Uterus (tissue), 2 donors: ENCODE measurements at regions not wholly inside any gene's neighbourhood (a gene's known extent, or its start where the extent isn't known, plus 50 kb on each side); places are given as distances from the start of the nearest gene placed in this dataset.

Experiments used
- POLR2A ChIP-seq, 2 donors: fragments of 450-650 bp; IDR thresholded peaks; one replicate each; pipeline ENCODE4 v1.6.1; 2016; ENCODE audit warnings: antibody characterized with exemption in 2 of 2, mild to moderate bottlenecking in 1 of 2, moderate library complexity in 1 of 2
- TF ChIP-seq, protein P1 (sequence below), 4 experiments: fragments of 200-600 bp in 2 of 4; fragments of 450-650 bp in 2 of 4; sonication (generic) in 2 of 4; IDR thresholded peaks; one replicate each; pipeline ENCODE4 v1.5.1; 2016 to 2019; ENCODE audit warnings: antibody characterized with exemption in 4 of 4, mild to moderate bottlenecking in 2 of 4, moderate library complexity in 1 of 4

DNA sequence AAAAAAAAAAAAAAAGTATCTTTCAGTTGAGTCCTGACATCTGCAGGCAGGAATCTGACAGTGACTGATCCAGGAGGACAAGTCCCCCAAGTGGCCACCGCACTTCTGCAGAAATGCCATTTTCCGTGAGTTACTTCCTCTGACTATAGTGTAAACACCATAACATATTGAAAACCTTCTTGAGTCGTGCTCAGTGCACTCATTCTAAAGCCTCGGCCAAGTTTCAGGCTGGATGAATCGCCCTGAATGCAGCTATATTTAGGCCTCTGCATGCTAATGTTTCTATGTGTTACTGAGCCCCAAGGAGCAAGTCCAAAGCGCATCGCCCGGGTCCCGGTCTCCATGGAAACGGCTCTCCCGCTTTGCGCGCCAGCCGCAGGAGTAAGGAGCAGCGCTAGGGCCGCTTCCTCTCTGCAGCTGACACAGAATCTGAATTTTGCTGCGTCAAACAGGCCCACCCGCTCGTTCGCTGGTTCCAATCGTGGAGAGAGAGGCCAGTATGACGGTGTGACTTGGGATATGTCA, 335.4 kb downstream of the MSX2 start:
- TF ChIP-seq, protein P1, sequence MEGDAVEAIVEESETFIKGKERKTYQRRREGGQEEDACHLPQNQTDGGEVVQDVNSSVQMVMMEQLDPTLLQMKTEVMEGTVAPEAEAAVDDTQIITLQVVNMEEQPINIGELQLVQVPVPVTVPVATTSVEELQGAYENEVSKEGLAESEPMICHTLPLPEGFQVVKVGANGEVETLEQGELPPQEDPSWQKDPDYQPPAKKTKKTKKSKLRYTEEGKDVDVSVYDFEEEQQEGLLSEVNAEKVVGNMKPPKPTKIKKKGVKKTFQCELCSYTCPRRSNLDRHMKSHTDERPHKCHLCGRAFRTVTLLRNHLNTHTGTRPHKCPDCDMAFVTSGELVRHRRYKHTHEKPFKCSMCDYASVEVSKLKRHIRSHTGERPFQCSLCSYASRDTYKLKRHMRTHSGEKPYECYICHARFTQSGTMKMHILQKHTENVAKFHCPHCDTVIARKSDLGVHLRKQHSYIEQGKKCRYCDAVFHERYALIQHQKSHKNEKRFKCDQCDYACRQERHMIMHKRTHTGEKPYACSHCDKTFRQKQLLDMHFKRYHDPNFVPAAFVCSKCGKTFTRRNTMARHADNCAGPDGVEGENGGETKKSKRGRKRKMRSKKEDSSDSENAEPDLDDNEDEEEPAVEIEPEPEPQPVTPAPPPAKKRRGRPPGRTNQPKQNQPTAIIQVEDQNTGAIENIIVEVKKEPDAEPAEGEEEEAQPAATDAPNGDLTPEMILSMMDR (IDR thresholded peaks at IDR 0.05) = no peak
- TF ChIP-seq POLR2A (IDR thresholded peaks at IDR 0.05) = no peak
